ENCODE measurements at regions not wholly inside any gene's neighbourhood (a gene's known extent, or its start where the extent isn't known, plus 50 kb on each side); places are given as distances from the start of the nearest gene placed in this dataset.
"Not testable (repeated sequence)": the region's sequence is repeated elsewhere in the genome, so short reads cannot be mapped to it uniquely, and the experiment has no call there.

DNA sequence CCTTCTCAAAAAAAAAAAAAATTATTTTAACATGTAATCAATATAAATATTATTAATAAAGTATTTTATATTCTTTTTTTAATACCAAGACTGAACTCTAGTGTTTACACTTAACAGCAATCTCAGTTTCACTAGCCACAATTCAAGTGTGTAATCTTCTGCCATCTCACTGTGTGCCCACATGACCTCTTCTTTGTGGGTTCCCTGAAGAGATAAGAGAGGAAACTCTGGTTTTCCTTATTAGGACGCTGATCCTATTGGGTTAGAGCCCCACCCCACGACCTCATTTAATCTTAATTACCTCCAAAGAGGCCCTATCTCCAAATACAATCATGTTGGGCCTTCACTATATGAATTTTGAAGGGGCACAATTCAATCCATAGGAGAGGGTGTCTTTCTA is 177.6 kb downstream of the STK31 start:
- FAIRE-seq: no peak
- DNase-seq (ENCODE audit: insufficient read length, low spot score): no peak

- FAIRE-seq (no peak), DNase-seq (ENCODE audit: insufficient read length, low spot score) (no peak)
Measured at GRCh38 chr7:23888958-23889357, 178.9 kb downstream of the STK31 start.

DNA sequence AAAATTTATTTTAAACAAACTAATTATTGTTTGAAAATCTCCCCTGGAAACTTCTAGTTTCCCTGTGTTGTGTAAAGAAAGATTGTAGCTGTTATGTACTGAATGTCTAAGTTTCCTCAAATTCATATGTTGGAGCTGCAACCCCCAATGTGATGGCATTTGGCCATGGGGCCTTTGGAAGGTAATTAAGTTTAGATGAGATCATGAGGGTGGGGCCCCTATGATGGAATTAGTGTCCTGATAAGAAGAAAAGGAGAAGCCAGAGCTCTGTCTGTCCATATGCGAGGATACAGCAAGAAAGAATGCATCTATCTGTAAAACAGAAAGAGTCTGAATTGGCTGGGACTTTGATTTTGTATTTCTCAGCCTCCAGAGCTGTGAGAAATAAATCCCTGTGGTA is 179.5 kb downstream of the STK31 start:
- no peak for FAIRE-seq
- DNase-seq (ENCODE audit: insufficient read length, low spot score): no peak

GRCh38 chr7:23892019-23892418 is 182.0 kb downstream of the STK31 start:
- DNase-seq (ENCODE audit: insufficient read length, low spot score) (no peak), FAIRE-seq (no peak)

DNA sequence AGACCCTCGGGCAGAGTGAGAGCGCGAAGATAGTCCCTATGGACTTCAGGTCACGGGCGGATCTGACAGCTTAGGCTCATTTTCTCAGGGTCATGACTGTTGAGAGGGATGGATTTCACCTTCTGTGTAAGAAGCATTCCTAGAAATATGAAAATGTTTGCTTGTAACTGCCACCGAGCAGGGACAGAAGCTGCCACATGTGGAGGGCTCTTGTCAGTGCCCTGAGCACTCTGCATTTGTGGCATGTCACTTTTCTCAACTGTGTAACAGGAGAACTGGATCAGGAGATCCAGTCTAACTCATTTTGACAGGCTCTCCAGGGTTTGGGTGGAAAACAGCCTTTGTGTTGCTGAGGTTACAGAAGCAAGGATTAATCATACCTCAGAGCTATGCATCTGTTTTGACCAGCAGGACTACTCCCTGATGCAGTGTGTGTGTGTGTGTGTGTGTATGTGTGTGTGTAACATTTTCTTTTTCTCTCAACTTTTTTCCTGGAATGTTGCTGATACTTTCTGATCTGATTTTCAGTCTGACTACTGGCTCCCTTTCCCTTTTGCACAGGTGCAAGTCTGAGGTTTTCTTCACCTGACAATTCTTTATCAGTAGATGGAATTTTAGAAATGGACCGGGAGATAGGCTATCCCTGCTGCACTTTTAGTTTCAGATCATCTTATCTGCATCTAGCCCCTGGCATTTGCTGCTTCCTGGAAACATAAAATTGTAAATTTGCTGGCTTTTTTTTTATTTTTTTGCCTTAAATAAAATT is 183.3 kb downstream of the STK31 start:
- DNase-seq (ENCODE audit: insufficient read length, low spot score) (no peak), FAIRE-seq (no peak)

DNA sequence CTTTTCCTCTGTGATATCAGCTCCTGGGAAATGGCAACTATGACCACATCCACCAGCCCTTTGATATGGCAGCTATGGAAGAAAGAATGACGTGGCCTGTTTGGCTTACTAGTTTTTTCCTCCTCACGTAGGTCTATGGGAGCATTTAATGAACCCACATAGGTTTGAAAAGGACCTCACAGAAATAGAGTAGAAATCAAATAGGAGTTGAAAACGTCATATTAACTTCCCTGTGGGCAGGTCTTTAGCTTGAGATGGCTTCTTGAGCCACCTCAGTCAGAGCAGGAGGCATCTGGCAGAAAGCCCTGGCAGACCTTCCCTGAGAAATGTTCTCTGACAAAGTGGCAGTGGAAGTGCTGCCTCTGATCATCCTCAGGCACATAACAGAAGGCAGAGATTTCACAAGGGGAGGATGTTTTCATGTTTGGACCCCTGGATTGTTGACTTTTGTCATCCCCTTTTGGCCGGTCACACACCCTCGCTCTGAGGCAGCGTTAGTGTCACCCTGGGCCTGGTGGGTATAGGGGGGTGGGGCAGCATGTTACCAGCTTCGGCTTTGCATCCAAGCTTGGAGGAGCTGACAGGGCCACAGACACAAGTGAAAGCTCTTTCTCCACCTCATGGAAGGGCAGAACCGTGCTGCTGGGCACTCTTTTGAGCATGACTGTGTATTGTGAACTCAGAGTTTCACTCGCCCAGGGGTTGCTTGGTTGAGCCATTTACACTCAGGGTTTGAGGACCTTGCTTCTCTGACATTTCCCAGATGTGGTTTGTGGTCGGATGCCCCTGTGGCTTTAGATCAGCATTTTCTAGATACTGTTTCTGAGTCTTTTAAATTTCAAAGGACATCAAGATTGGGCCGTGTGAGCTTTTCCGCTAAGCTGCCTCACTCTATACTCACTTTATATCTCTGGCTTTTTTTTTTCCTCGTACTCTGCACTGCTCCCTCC is 184.2 kb downstream of the STK31 start:
- FAIRE-seq (peak; percentile 62), DNase-seq (ENCODE audit: insufficient read length, low spot score) (no peak)

GRCh38 chr7:23894892-23895569 is 185.0 kb downstream of the STK31 start:
- FAIRE-seq: no peak
- DNase-seq (ENCODE audit: insufficient read length, low spot score): no peak

DNA sequence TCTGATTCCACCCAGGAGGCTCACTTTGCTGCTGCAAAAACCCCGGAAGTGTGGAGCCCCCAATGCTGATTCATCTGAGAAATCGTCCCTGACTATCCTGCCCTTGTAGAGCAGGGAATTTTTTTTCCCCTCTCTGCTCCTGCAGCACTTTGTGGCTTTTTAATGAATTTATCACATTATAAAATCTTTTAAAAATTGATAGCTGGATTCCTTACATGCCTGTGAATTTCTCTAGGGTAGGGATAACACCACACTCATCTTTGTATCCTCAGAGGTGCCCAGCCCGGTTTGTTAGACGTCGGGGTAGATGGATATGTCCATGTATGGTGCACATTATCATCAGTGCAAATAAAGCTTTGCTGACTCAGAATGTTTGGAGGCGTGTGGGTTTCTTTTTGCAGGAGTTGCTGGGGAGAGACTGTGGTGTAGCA is 185.7 kb downstream of the STK31 start:
- no peak for FAIRE-seq

DNA sequence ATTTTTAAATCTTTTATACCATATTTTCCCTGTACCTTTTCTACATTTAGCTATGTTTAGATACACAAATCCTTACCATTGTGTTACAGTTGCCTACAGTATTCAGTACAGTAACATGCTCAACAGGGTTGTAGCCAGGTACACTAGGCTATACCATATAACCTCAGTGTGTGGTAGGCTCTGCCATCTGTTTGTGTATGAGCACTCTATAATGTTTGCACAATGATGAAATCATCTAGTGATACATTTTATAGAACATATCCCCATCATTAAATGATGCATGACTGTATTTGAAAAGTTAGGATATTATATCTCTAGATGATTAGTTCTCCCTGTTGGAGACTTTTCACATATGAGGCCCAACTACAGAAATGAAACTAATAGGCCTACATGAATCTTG is 188.6 kb downstream of the STK31 start:
- no peak for FAIRE-seq
- DNase-seq (ENCODE audit: insufficient read length, low spot score): no peak

More for the DNA sequence above, 185.7 kb downstream of the STK31 start:
- DNase-seq (ENCODE audit: insufficient read length, low spot score): no peak

- not testable (repeated sequence) for FAIRE-seq; DNase-seq (ENCODE audit: insufficient read length, low spot score)
Measured at GRCh38 chr7:23904901-23905300, 194.9 kb downstream of the STK31 start.

DNA sequence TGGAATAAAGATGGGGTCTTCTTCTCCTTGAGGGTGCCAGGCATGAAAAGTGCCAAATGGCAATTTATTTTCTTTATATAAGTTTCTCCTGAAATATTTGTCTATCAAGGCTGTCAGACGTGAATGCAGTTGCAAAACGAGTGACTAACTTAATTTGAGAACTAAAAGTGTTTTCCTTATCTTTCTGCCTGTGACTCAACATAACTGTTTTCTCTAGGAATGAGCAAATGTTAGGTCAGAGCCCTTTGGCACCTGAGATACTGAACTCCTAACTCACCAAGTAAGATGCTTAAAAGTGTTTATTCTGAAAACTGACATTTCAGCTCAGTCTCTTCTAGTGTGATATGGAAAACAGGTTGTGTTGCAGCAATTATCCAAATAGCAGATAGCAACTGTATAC is 197.0 kb downstream of the STK31 start:
- DNase-seq (ENCODE audit: insufficient read length, low spot score) (no peak), FAIRE-seq (no peak)

GRCh38 chr7:23909426-23909825 is 199.4 kb downstream of the STK31 start:
- no peak for FAIRE-seq
- no peak for DNase-seq (ENCODE audit: insufficient read length, low spot score)

DNA sequence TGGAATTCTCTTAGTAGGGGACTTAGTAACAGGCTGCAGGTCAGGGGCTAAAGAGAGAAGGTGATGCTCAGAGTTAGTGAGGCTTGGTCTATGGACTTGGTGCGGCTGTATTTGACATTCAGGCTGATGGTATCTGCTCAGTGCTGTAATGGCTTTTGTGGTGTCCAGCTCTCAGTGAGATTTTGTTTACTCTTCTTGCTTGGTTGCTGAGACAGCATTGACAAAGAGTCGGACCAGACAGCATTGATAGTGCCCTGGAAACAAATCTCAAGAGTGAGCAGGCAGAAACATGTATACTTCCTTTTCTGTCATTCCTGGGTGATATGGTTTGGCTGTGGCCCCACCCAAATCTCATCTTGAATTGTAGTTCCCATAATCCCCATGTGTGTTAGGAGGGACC is 202.0 kb downstream of the STK31 start:
- FAIRE-seq (no peak), DNase-seq (ENCODE audit: insufficient read length, low spot score) (no peak)

GRCh38 chr7:23913016-23913415 is 203.0 kb downstream of the STK31 start:
- no peak for FAIRE-seq
- DNase-seq (ENCODE audit: insufficient read length, low spot score): no peak

DNA sequence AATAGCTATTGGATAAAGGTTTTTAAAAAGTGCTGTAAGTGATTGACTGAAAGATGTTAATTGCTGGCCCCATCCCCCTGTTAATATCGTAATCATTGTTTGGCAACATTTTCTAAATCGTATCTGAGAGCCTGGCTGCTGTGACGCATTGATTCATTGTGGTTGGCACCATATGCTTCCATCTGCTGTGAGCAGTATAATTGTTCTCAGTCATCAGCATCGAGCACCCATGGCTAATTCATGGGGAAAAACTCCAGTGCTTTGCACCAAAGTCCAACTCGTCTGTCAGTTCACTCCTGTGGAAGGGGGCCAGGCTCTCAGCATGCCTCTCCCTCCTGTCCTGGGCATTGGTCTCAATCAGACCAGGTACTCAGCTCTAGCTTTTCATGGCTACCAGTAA is 205.2 kb downstream of the STK31 start:
- FAIRE-seq: no peak
- DNase-seq (ENCODE audit: insufficient read length, low spot score): no peak

GRCh38 chr7:23918286-23918685 is 208.3 kb downstream of the STK31 start:
- DNase-seq (ENCODE audit: insufficient read length, low spot score): no peak
- no peak for FAIRE-seq

DNA sequence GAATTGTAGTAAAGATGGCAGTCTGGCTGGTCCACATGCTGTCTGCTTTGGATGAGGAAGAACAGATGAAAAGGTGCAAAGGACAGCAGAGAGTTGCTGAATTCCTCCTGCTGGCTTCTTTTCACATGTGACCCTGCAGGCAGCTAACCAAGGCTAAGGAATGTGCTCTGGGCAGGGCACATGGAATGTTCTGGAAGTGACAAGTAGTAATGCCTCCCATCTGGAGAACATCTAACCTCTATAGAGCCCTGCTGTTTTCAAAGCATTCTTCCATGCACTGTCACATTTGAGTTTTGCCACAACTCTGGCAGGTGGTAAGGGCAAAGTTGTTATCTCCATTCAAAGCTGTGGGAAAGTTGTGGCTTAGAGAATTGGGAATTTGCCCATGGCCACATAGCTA is 208.8 kb downstream of the STK31 start:
- no peak for FAIRE-seq
- DNase-seq (ENCODE audit: insufficient read length, low spot score): no peak

DNA sequence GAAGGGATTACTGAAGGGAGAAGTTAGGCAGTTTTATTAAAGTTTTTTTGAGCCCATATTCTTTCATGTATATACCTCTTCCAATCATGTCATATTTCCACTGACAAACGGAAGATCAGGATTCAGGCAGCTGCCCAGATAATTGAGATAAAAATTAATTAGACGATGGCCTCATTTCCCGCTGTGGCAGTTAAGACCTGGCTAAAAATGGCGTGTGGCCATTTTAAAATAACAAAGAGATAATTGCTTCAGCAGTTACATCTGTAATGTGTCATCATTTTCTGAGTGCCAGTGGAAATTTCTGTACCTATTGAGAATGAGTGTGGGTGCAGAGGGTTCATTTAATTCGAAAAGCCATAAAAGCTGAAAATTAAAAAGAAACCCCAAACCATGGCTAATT is 215.1 kb downstream of the STK31 start:
- no peak for DNase-seq (ENCODE audit: insufficient read length, low spot score)
- no peak for FAIRE-seq

DNA sequence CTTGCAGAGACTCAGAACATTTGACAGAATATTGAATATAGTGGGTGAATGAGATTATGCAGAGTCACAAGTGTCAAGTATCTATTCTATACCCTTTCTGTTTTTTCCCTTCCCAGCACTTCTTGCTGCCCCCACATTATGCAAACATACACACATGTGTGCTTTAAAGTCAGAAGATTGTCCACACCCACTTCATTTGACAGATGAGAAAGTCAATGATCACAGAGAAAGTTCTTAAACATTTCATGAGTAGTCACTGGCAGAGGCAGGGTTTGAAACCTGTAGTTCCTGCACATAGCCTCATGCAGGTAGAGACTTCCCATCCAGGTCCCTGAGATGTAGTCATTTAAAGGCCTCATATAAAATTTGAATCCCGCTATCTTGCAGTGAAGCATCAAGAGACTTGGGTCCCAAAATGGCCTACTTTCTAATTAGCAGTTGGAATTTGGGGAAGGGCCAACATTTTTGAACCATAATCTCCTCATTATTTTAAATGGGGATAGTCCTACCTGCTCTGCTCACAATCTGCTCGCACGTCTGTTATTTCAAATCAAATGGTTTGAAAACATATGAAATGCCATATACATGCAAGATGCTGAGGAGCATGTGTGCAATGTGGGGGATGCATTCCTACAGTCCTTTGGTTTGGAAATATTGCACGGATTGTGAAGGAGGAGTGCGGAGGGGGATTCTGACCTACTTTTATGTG is 217.8 kb downstream of the STK31 start:
- no peak for FAIRE-seq
- no peak for DNase-seq (ENCODE audit: insufficient read length, low spot score)

DNA sequence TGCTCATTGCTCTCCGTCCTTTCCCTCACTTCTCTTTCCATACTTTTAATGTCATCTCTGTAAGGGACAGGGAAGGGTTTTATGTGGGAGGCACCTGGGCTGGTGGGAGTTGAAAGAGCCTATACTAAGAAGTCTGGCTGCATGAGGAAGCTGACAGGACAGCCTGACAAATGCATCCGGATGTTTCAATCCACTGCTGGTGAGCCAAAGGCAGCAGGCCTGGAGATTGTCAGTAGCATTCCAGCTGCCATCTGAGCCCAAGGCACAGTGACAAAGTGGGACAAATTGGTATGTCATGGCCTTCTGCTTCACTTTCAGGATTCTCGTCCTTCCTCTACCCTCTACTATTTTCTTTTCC is 218.4 kb downstream of the STK31 start:
- no peak for DNase-seq (ENCODE audit: insufficient read length, low spot score)
- no peak for FAIRE-seq

- FAIRE-seq (no peak), DNase-seq (ENCODE audit: insufficient read length, low spot score) (no peak)
Measured at GRCh38 chr7:23930312-23930711, 220.3 kb downstream of the STK31 start.
